ENCODE measurements at regions not wholly inside any gene's neighbourhood (a gene's known extent, or its start where the extent isn't known, plus 50 kb on each side); places are given as distances from the start of the nearest gene placed in this dataset.
"Not testable (repeated sequence)": the region's sequence is repeated elsewhere in the genome, so short reads cannot be mapped to it uniquely, and the experiment has no call there.

DNA sequence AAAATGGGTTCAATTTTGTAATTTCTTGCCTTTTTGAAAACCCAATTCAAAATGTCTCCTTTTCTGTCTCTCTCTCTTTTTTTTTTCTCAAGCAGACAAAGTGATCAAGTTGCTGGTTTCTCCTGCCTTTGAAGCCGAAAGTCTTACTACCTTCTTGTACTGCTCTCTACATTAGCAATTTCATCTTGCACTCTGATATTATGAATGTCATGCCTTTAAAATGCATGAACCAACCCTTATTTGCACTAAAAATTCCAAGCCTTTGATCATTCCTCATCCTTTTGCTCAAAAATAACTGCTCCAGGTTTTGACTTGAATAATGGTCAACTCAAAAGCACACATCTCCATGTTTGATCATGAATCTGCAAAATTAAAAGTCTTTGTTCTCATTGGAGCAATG, 125.2 kb downstream of the CETN3 start:
- DNase-seq = no peak

DNA sequence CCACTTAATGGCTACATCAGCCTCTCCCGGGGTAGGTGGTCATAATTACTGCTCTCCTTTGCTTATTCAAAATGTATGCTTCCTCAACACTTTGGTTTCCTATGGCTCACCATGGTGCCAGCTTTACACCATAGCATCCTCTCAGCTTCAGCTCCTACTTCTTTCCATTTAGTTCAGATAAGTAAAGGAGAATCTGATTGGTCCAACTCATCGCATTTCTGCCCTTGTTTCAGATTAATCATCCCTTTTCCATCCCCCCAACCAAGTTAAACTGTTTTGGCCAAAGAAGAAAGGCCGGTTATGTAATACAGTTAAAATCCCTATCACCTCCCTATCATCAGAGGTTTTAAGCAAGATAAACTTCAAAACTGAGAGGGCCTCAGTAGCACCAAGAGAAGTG, 130.5 kb downstream of the CETN3 start:
- DNase-seq = no peak

DNA sequence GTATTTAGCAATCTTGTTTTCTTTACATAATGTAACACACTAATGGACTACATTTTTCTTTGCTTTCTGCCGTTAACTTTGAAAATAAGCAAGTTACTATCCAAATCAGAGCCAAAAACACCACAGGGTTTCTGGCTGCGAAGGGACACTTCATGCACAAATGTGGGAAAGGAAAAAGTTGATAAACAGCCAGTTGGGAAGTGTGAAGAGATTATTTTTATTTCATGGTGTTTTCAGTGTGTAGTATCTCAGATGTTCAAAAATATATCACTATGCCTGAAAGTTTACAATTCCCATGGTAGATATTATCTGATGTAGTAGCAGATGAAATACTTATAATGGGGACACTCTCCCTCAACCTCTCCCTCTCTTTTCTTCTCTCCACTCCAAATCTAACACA, 135.3 kb downstream of the CETN3 start:
- no peak for DNase-seq

DNA sequence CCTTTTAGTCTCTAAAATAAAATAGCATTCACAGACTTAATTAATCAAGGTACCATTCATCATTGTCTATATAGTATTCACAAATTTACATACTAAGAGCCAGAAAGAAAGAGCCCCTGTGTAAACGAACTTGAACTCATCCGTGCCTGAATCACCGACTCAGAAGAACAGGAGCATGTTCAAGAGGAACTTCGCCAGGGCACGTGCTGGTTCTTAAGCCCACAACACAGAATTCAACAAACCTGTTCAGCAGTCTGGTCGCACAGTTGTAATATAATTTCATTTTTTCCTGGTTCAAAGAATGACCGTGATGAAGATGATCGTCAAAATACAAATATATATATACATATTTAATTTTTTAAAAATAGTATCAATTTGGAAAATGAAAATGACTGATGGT, 141.9 kb downstream of the CETN3 start:
- no peak for DNase-seq

DNA sequence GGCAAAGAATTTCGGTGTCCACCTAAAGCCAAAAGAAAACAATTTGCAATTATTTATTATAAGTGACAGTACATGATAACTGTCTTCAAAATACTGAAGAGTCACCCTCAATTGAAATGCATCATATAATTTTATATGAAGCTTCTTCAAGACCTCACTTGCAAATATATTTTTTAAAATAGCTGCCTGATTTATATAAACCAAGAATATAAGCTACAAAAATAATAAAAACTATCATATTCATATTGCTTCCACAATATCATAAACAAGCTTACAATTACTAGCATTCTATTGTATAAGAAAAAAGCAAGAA, 144.1 kb downstream of the CETN3 start:
- no peak for DNase-seq

DNA sequence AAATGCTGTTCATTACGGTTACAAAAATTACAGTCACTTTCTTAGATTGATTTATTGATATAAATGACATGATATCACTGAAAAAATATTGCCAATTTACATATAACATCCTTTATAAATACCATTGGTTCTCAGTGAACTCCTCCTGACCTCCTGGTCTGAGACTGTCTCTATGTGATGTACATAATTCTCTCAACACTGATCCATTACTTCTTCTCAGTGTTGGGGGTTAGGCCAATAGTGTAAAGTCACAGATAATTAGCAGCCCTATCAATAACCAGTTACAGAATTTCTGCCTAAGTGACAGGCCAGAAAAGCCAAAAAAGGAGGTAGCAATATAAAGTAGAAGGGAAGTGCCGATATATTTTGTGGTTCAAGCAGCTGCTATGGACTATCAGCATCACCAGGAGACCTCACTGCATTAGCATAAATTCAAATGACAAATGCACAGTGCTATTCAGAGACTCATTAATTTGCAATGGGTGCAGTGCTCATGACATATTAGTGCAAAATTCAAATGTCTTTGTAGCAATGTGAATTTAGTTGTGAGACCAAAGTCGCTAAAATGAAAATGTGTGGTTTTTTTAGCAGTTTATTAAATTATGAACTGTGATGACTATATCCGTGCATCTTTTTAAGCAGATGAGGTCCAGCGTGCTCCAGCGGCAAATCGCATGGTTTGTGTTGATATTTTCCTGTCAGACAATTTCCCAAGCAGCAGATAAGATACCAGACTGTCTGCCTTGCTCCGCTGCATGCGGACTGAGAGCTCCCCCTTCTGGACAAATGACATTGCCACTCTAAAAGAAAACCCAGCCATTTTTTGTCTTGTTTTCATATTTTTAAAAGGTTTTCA, 144.6 kb downstream of the CETN3 start:
- DNase-seq = peak; percentile 72

DNA sequence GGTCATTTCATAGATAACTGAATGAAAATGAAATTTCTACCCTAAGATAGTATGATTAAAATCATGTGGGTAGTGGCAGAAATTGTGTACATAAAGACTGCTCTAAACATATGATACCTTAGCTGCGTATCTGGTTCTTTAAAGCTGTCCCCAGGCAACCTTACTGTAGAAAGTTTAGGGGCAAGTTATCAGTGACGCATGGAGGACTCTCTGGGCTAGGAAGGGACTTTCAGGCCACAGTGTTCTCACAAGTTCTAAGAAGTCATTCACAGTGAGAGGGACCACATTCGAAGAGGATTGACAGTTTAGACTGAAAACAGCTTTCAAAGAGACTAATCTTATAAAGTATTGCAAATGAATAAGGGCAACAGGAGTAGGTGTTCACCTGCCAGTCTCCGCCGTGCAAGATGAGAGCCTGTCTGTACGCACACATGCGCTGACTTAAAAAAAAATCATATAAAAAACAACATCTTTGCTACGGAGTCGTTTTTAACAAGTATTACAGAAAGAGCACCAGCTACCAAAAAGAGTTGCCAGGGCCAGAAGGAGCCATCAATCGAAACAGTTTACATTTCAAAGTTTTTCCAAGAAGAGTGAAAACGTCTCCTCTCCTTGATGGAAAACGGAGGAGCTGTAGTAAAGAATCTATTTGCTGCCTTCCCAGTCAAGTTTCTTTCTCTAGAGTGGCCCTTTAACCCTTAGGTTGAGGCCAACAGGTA, 146.3 kb downstream of the CETN3 start:
- DNase-seq = no peak

DNA sequence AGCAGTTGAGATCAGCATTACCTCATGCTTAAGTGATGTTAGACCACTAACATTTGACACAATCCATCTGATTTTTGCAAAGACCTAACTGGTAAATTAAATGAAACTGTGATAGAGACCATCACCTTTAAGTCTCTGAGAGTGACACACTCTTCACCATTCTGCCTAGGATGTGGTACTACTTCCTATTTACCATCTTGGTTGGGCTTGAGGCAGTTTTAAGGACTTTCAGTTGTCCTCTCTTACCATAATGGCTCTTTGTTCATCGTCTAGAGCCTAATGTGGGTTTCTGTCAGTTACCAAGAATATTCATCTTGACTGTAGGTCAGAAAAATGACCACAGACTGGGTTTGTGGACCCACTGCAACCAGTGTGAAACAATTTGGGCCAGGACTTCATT, 158.1 kb downstream of the CETN3 start:
- no peak for DNase-seq

DNA sequence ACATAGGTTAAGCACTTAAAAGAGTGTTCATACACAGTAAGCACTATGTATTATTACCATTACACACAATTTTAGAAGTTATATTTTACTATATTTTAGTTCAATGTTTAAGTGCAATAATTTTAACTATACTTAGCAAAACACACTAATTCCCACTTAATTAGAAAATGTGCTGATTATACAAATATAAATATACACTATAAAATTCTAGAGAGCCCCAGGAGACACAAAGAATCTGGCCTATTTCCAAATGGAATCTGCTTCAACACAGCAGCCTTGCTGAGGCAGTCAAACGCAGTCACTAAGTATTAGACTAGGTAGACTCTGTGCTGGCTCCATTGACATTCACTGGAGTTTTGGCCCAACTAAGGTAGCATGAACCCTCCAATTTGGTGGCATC, 160.9 kb downstream of the CETN3 start:
- DNase-seq = no peak

DNA sequence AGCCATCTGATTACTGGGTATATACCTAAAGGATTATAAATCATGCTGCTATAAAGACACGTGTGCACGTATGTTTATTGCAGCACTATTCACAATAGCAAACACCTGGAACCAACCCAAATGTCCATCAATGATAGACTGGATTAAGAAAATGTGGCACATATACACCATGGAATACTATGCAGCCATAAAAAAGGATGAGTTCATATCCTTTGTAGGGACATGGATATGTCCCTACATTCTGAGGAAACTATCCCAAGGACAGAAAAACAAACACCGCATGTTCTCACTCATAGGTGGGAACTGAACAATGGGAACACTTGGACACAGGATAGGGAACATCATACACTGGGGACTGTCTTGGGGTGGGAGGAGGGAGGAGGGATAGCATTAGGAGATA, 165.7 kb downstream of the CETN3 start:
- DNase-seq = not testable (repeated sequence)

DNA sequence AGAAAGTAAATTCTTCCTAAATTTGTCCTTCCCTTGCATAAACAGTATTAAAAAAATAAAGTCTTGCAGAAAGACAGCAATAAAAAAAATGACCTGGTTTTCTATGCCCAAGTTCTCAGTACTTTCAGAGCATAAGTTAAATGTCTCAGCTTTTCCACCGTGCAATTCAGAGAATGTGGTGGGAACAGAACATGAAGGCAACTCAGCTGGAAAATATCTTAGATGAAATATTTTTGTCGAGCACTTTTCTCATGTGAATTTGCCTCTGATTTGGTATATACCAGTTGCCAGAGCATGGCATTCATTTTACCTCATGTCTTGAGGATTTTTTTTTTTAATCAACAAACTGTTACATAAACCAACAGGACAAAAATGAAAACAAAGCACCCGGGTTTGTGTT, 176.1 kb downstream of the CETN3 start:
- DNase-seq = no peak

DNA sequence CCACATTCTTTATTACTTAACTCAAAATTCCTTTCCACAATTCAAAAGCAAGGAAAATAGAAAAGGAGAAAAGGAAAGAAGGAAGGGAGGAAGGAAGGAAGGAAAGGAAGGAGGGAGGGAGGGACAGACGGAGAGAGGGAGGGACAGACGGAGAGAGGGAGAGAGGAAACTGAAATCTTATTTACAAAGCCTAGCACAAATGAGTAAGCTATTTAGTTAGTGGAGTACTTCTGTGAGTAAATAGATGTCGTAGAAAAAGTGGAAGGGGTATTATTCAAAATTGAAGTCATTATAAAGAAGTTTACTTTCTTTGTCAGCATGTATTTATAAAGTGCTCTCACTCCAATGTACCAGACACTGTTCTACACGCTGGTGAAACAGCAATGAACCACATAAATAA, 177.9 kb downstream of the CETN3 start:
- DNase-seq = no peak

DNA sequence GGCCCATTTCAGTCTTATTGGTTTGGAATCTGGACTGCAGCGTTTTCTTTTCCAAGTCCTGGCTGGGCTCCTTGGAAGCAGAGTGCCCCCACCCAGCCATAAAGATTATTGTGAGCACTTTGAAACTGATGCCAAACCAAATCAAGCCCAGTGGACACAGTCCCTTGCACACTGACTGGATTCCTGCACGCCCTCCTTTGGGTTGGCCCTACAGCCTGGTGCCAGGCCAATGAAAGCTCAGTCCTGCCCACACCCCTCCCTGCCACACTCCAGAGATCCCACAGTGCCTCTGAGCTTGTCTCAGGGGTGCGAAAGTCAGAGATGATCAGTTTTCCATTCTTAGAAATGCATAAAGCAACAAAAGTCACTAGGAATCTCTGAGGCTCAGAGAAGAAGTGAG, 181.9 kb downstream of the CETN3 start:
- peak; percentile 40 for DNase-seq

DNA sequence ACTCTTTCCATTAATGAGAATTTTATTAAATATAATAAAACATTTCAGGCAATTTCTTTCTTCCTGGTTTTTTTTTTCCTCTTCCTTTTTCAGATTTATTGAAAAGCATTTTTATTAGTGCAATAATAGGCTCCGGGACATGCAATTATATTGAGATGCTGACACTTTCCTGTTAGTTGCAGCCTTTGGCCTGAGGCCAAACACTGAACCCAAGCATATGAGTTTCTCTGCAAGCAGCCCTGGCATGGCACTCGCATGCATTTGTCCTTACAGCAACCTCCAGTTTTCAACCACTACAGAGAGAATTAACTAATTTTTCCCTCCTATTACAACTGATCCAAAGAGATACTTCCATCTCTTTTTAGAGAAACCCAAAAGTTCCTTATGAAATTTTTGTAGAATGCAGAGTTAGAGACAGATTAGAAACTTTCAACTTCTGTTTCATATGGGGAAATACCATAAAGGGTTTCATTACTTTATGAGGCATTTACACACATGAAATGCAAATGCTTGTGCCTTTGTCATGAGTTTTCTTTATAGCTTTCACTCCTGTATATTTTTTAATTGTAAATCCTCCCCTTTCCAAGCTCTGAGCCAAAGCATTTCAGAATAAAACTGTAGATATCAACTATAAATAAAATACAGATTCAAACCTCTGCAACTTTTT, 183.0 kb downstream of the CETN3 start:
- DNase-seq = peak; percentile 23

DNA sequence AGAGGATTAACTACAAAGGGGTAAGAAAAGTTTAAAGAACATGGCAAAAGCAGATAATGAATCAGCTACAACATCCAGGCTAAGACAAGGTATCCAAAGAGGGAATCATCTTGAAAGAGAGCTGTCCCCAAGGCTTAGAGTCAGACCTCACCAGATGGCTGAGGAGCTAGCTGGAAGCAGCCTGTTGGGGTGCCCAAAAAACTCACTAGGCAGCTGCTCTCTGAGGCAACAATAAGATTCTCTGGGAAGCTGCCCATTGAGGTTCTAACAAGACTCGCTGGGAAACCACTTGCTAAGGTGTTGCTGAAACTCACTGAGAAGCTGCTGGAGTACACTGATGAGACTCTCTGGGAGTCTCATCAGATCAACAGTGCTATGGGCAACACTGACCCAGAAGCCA, 185.2 kb downstream of the CETN3 start:
- no peak for DNase-seq

DNA sequence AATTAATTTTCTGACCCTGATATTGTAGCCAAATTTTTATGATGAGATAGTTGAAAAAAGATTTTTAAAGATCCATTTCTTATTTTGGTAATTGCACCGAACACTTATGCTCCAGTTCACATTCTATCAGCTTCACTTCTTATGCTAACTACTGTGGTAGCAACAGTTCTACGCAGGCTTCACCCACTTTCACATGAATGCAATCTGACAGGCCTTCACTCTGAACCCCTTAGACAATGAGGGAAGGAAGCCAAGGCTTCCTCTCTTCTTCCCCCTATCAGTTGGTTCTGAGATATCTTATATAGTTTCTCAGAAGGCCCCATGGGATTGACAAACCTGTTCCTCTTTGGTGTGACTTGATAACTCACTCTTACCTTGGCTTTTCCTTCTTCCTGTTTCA, 185.8 kb downstream of the CETN3 start:
- DNase-seq = no peak

DNA sequence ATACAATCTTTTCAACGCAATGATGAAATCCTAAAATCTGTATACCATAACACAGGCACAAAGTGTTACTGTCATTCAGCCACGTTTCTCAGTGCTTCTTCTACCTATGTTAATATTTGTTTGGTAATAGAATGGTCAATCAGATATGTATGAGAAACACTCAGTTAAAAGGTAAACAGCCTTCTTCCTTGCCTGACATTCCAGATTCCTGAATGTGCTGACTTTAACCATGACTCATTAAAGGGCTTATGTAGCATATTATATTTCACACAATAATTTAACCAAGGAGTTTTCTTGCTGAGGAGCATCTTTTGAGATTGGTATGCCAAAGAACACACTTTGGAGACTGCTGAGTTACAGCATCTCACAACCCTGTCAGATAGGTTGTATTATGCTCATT, 187.6 kb downstream of the CETN3 start:
- no peak for DNase-seq

DNA sequence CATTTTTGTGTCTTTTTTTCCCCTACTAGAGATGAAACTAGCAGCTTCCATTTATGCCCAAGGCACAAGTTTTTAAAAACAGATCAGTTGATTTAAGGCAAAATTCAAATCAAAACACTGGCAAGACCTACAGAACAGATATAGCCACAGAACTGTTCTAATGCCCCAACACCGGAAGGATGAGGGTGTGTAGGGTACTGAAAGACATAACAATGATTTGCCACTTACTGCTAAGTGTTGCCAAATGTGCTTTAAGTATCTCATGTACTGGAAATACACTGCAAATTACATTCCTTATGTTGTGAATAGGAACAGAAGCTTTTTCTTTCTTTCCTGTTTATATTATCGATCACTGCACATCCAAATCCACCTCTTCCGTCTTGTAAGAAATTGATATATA, 189.0 kb downstream of the CETN3 start:
- no peak for DNase-seq

DNA sequence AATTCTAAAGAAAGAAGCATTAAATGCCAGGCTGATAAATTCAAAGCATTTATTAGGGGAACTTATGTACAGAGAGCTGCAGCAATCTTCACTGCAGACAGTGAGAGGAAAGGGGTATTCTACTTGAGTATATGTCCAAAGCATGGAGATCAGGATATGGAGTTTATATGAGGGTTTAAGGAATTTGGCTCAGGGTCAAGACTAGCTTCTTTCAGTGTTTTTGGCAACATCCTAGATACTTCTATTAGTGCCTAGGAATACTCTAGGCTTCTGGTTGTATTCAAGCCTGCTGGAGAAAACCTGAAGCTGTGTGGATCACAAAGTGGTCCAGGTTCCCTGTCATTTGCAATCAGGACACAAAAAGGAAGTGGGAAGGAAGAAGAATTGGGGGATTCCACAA, 194.6 kb downstream of the CETN3 start:
- no peak for DNase-seq

DNA sequence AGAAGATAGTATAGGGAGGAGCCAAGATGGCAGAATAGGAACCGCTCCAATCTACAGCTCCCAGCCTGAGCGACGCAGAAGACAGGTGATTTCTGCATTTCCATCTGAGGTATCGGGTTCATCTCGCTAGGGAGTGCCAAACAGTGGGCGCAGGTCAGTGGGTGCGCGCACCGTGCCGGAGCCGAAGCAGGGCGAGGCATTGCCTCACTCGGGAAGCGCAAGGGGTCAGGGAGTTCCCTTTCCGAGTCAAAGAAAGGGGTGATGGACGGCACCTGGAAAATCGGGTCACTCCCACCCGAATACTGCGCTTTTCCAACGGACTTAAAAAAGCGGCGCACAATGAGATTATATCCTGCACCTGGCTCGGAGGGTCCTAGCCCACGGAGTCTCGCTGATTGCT, 201.2 kb downstream of the CETN3 start:
- not testable (repeated sequence) for DNase-seq

DNA sequence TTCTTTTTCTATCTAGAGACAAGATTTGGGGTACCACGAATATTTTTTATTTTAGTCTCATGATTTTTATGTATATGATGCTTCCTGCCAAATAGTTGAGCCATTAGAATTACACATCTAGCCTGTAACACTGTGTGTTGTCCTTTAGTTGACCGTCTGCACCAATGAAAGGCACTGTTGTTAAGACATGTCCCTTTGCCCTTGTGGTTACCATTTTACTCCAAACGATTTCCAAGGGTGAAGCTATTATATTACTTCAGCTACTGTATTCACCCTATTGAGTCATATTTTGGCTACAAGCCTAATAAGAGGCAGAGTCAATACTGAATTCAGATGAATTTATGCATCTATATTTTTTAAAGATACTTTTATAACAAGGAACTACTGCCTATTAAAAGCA, 207.6 kb downstream of the CETN3 start:
- DNase-seq = no peak

DNA sequence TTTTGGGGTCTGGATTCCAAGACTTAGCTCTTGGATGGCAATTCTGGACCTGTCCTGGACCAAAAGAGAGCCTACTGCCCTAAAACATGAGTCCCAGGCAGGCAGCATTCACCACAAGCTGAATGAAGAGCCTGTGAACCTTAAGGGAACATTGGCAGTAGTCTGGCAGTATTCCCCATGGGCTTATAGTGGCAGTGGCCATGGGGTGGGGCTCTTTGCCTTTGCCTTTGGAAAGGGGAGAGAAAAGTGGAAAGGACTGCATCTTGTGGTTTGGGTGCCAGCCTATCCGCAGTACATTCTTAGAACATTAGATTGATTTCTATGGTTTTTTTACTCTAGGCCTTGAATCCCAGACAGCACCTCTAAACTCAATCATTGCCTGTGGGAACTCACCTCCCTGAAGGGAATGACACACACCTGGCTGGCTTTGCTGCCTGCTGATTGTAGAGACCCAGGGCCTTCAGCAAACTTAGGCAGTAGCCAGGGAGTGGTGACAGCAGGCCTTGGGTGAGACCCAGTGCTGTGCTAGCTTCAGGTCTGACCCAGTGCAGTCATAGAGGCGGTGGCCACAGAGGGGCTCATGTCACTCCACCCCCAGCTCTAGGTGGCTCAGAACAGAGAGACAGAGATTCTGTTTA, 216.3 kb downstream of the CETN3 start:
- no peak for DNase-seq

DNA sequence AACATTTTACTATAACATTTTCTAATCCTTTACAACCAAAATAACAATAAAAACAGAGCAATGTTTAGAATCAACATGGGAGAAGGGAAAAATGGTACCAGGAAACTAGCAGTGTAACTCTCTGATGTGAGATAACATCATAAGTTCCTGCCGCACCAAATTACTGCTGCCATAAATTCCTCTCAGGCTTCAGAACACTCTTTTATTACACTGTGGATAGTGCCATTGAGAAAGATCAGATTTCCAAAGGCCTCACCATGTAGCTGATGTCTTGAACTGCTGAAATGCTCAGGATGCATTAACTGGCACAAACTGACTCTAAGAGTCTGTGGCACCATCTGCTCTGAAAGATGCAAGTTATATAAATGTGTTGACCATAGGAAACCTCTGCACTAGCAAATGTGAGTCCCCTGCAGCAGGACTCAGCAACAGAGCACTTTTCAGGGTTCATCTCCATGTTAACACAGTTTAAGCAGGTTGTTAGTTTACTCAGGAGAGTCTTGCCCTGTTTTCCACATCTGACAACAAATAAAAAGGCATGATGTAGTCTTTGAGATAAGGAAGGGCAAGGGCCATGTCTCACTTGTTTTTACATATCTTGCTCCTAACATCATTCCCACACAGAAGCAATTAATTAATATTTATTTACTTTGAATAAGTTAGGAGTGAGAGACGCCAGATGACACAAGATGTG, 218.1 kb downstream of the CETN3 start:
- no peak for DNase-seq
